IPS-NIHi11 (cell line): ENCODE measurements at regions not wholly inside any gene's neighbourhood (a gene's known extent, or its start where the extent isn't known, plus 50 kb on each side); places are given as distances from the start of the nearest gene placed in this dataset.

Experiments
- DNase-seq: peaks from one replicate; pipeline ENCODE4 v3.0.0; 2012; ENCODE audit warnings: mixed read lengths, low spot score

GRCh38 chr2:239765076-239765845, 259.9 kb downstream of the NDUFA10 start:
- no peak for DNase-seq

GRCh38 chr2:239763433-239764097, 261.6 kb downstream of the NDUFA10 start:
- DNase-seq = peak; percentile 55

GRCh38 chr2:239762655-239763269, 262.4 kb downstream of the NDUFA10 start:
- no peak for DNase-seq

GRCh38 chr2:239762106-239762505, 263.0 kb downstream of the NDUFA10 start:
- DNase-seq = no peak

GRCh38 chr2:239760596-239760995, 264.5 kb downstream of the NDUFA10 start:
- DNase-seq = no peak

GRCh38 chr2:239758279-239758877, 266.8 kb downstream of the NDUFA10 start:
- no peak for DNase-seq

GRCh38 chr2:239756790-239757760, 268.1 kb downstream of the NDUFA10 start:
- no peak for DNase-seq

- no peak for DNase-seq
Observed at GRCh38 chr2:239756031-239756789, 268.9 kb downstream of the NDUFA10 start.

- DNase-seq = no peak
Observed at GRCh38 chr2:239753401-239753837, 271.7 kb downstream of the NDUFA10 start.

GRCh38 chr2:239752951-239753350, 272.2 kb downstream of the NDUFA10 start:
- DNase-seq = no peak

GRCh38 chr2:239751679-239752355, 273.3 kb downstream of the NDUFA10 start:
- peak; percentile 52 for DNase-seq

- DNase-seq = no peak
Observed at GRCh38 chr2:239750929-239751678, 274.0 kb downstream of the NDUFA10 start.

- no peak for DNase-seq
Observed at GRCh38 chr2:239750045-239750835, 274.9 kb downstream of the NDUFA10 start.

GRCh38 chr2:239749272-239749873, 275.8 kb downstream of the NDUFA10 start:
- DNase-seq = no peak

GRCh38 chr2:239748811-239749210, 276.3 kb downstream of the NDUFA10 start:
- DNase-seq = no peak

- DNase-seq = no peak
Observed at GRCh38 chr2:239747771-239748170, 277.4 kb downstream of the NDUFA10 start.

GRCh38 chr2:239747274-239747673, 277.9 kb downstream of the NDUFA10 start:
- DNase-seq = no peak
